Psoas muscle (tissue), 7 donors: ENCODE measurements at regions not wholly inside any gene's neighbourhood (a gene's known extent, or its start where the extent isn't known, plus 50 kb on each side); places are given as distances from the start of the nearest gene placed in this dataset.

ENCODE experiments used
- ATAC-seq, 4 donors: fragments of 200-7000 bp; cut with Tn5 transposase; one replicate each; pipeline ENCODE4 v1.9.1; 2020; ENCODE audit warnings: moderate library complexity in 3 of 4, mild to moderate bottlenecking in 2 of 4
- DNase-seq, 2 donors: peaks; one replicate each; pipeline ENCODE4 v3.0.0-alpha.2; 2020
- H3K27ac ChIP-seq: fragments of 200-600 bp; one replicate; pipeline ENCODE4 v1.8.0; 2022
- H3K27me3 ChIP-seq, 3 donors: fragments of 200-600 bp in 1 of 3; one replicate each; pipeline versions ENCODE4 v1.6.1 to v1.8.0; 2013 to 2022; ENCODE audit warnings: low read length in 2 of 3, mild to moderate bottlenecking in 2 of 3, moderate library complexity in 1 of 3; ENCODE audit not compliant: insufficient read depth in 3 of 3
- H3K36me3 ChIP-seq, 2 donors: fragments of 200-600 bp in 1 of 2; one replicate each; pipeline versions ENCODE4 v1.6.1 to v1.8.0; 2013 to 2022; ENCODE audit warnings: low read depth in 1 of 2, mild to moderate bottlenecking in 1 of 2, moderate library complexity in 1 of 2; ENCODE audit not compliant: insufficient read depth in 1 of 2
- H3K4me1 ChIP-seq: fragments of 200-600 bp; one replicate; pipeline ENCODE4 v1.8.0; 2022
- H3K4me3 ChIP-seq: fragments of 200-600 bp; one replicate; pipeline ENCODE4 v1.8.0; 2022; ENCODE audit warnings: mild to moderate bottlenecking
- H3K9me3 ChIP-seq: fragments of 200-600 bp; one replicate; pipeline ENCODE4 v1.8.0; 2022
- CTCF ChIP-seq: fragments of 200-600 bp; IDR thresholded peaks from one replicate; pipeline ENCODE4 v1.8.0; 2022; ENCODE audit warnings: antibody characterized with exemption
- WGBS, 3 donors: extraction: QIAGEN DNeasy Blood & Tissue Kit; methylation state at CpG; one replicate each; pipeline versions ENCODE4 v1.1.6 to v1.1.7; 2013; 5-methylcytosine and 5-hydroxymethylcytosine counted together
- intact Hi-C, 2 donors: fragments of 100-400 bp; cut with DNase I; formaldehyde crosslinking; loops; one replicate each; pipeline versions ENCODE4 v1.11.0 to v1.14.2; 2022
- donor health status: healthy with polysubstance abuse.
- donor health status: DM: no; HTN: no; CAD: no; lungs with moderate emphysema.
- donor health status: Bipolar disorder and iron deficiency.
- donor health status: healthy.
- donor health status: DM: yes; HTN: yes; CAD: no.
- donor health status: DM: no; HTN: no; CAD: no.
- donor health status: DM: yes; HTN: yes; CAD: no.

GRCh38 chr10:108254089-108254488, 1089.6 kb upstream of the SORCS1 start:
- 78 to 90% (median 84%) methylated on average over 1 of the region's 1 CpG for WGBS, 3 donors
- Histone ChIP-seq H3K27me3 (no peaks in the 10 kb centered on the region), H3K9me3 (no peaks in the 10 kb centered on the region), H3K4me3 (no peak overlapping the region), H3K36me3 (no peaks in the 10 kb centered on the region), H3K27ac (no peak overlapping the region), H3K4me1 (no peaks in the 10 kb centered on the region)
- intact Hi-C loops, result no loop called here
- no peak for DNase-seq
- no peak for ATAC-seq
- TF ChIP-seq CTCF, result no peak

GRCh38 chr10:108252771-108253170, 1088.3 kb upstream of the SORCS1 start:
- intact Hi-C loops, result no loop called here
- DNase-seq, result no peak
- no peak for TF ChIP-seq CTCF
- no peaks in the 10 kb centered on the region for H3K36me3 ChIP-seq
- no peaks in the 10 kb centered on the region for H3K27me3 ChIP-seq
- no peak for ATAC-seq
- no peaks in the 10 kb centered on the region for H3K4me1 ChIP-seq
- peaks cover 10% of the 10 kb centered on the region for H3K9me3 ChIP-seq
- H3K4me3 ChIP-seq, result no peak overlapping the region
- no peak overlapping the region for H3K27ac ChIP-seq

GRCh38 chr10:108250936-108251620, 1086.6 kb upstream of the SORCS1 start:
- TF ChIP-seq CTCF, result no peak
- Histone ChIP-seq H3K4me1 (no peaks in the 10 kb centered on the region), H3K27ac (no peak overlapping the region), H3K36me3 (no peaks in the 10 kb centered on the region), H3K27me3 (no peaks in the 10 kb centered on the region), H3K4me3 (no peak overlapping the region), H3K9me3 (peaks cover 10% of the 10 kb centered on the region)
- WGBS, 3 donors, result 73 to 75% (median 74%) methylated on average over 4 of the region's 4 CpGs
- no peak for DNase-seq
- intact Hi-C loops, result no loop called here
- no peak for ATAC-seq

- no peaks in the 10 kb centered on the region for H3K4me1 ChIP-seq
- no peak for TF ChIP-seq CTCF
- no peaks in the 10 kb centered on the region for H3K36me3 ChIP-seq
- no peak for DNase-seq
- H3K27ac ChIP-seq, result no peak overlapping the region
- 67 to 70% (median 68%) methylated on average over 3 of the region's 3 CpGs for WGBS, 3 donors
- no peak overlapping the region for H3K4me3 ChIP-seq
- ATAC-seq, result no peak
- peaks cover 10% of the 10 kb centered on the region for H3K9me3 ChIP-seq
- H3K27me3 ChIP-seq, result no peaks in the 10 kb centered on the region
- intact Hi-C loops, result no loop called here
Measured at GRCh38 chr10:108249940-108250339, 1085.4 kb upstream of the SORCS1 start.
